ENCODE measurements at regions not wholly inside any gene's neighbourhood (a gene's known extent, or its start where the extent isn't known, plus 50 kb on each side); places are given as distances from the start of the nearest gene placed in this dataset.
"Not testable (repeated sequence)": the region's sequence is repeated elsewhere in the genome, so short reads cannot be mapped to it uniquely, and the experiment has no call there.

DNA sequence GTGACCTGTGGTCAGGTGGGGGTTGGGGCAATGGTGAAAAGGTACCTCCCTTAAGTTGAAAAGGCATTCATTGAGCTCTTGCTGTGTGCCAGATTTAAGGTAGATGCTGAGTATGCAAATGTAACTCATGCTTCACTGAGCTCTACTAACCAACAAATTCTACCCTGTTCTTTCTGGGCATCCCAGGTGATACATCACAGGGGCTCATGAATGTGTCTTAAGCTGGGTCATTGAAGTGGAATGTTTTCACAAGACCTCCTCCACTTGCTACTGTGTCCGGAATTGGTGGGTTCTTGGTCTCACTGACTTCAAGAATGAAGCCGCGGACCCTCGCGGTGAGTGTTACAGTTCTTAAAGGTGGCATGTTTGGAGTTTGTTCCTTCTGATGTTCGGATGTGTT lies 362.8 kb upstream of the ZNF462 start:
- TF ChIP-seq, protein P1, sequence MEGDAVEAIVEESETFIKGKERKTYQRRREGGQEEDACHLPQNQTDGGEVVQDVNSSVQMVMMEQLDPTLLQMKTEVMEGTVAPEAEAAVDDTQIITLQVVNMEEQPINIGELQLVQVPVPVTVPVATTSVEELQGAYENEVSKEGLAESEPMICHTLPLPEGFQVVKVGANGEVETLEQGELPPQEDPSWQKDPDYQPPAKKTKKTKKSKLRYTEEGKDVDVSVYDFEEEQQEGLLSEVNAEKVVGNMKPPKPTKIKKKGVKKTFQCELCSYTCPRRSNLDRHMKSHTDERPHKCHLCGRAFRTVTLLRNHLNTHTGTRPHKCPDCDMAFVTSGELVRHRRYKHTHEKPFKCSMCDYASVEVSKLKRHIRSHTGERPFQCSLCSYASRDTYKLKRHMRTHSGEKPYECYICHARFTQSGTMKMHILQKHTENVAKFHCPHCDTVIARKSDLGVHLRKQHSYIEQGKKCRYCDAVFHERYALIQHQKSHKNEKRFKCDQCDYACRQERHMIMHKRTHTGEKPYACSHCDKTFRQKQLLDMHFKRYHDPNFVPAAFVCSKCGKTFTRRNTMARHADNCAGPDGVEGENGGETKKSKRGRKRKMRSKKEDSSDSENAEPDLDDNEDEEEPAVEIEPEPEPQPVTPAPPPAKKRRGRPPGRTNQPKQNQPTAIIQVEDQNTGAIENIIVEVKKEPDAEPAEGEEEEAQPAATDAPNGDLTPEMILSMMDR (IDR thresholded peaks at IDR 0.05), result no peak
- TF ChIP-seq POLR2A (IDR thresholded peaks at IDR 0.05), result no peak
- Histone ChIP-seq H3K4me3 (no peak overlapping the region), H3K27me3 (no peaks in the 10 kb centered on the region), H3K4me1 (no peaks in the 10 kb centered on the region), H3K36me3 (no peaks in the 10 kb centered on the region), H3K27ac (no peak overlapping the region), H3K9me3 (no peaks in the 10 kb centered on the region)
- intact Hi-C loops (cut with DNase I), result no loop called here
- DNase-seq (no peak), ATAC-seq (no peak)
- WGBS, 4 donors, result 97 to 100% (median 98%) methylated on average over 6 of the region's 6 CpGs

DNA sequence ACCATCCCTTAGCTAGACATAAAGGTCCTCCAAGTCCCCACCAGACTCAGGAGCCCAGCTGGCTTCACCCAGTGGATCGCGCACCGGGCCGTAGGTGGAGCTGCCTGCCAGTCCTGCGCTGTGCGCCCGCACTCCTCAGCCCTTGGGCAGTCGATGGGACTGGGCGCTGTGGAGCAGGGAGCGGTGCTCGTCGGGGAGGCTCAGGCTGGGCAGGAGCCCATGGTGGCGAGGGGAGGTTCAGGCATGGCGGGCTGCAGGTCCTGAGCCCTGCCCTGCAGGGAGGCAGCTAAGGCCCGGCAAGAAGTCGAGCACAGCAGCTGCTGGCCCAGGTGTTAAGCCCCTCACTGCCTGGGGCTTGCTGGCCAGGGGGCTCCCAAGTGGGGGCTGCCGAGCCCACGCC lies 361.8 kb upstream of the ZNF462 start:
- H3K27ac ChIP-seq; H3K36me3 ChIP-seq; H3K4me1 ChIP-seq; H3K27me3 ChIP-seq; intact Hi-C loops (cut with DNase I); H3K9me3 ChIP-seq; H3K4me3 ChIP-seq; DNase-seq; ATAC-seq: not testable (repeated sequence)
- 94 to 98% (median 97%) methylated on average over 14 to 18 of the region's 18 CpGs for WGBS, 4 donors

DNA sequence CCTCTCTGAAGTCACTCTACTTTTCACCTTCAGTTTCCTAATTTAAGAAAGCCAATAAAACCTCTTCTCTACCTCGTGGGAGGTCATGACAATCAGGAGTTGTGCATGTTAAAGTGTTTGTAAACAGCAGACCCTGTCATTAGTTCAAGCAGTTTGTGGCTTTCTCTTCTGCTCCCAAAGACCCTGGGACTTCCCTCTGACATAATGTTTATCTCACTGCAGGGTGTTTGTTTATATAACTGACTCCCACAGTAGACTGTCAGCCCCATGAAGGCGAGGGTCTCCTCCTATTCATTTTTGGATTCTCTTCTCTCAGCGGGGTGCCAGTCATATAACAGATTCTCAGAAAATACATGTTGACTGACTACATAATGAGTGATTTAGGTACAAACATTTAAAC lies 360.0 kb upstream of the ZNF462 start:
- ATAC-seq, result no peak
- no peaks in the 10 kb centered on the region for H3K36me3 ChIP-seq
- no peak overlapping the region for H3K27ac ChIP-seq
- no peak for DNase-seq
- no peaks in the 10 kb centered on the region for H3K27me3 ChIP-seq
- 67 to 72% (median 67%) methylated on average over 3 of the region's 3 CpGs for WGBS, 4 donors
- H3K9me3 ChIP-seq, result no peaks in the 10 kb centered on the region
- H3K4me1 ChIP-seq, result peaks cover 0 to 4% (median 0%) of the 10 kb centered on the region in 12 donors
- H3K4me3 ChIP-seq, result no peak overlapping the region
- intact Hi-C loops (cut with DNase I), result no loop called here
- TF ChIP-seq POLR2A (IDR thresholded peaks at IDR 0.05), result no peak
- TF ChIP-seq, protein P1 (IDR thresholded peaks at IDR 0.05), result no peak

GRCh38 chr9:106503759-106504158 lies 359.2 kb upstream of the ZNF462 start:
- H3K27me3 ChIP-seq, result no peaks in the 10 kb centered on the region
- H3K9me3 ChIP-seq, result no peaks in the 10 kb centered on the region
- no peaks in the 10 kb centered on the region for H3K36me3 ChIP-seq
- intact Hi-C loops (cut with DNase I), result no loop called here
- WGBS, 4 donors, result 92 to 96% (median 93%) methylated on average over 5 of the region's 5 CpGs
- H3K4me3 ChIP-seq, result no peak overlapping the region
- TF ChIP-seq, protein P1 (IDR thresholded peaks at IDR 0.05), result no peak
- no peak for TF ChIP-seq POLR2A (IDR thresholded peaks at IDR 0.05)
- H3K27ac ChIP-seq, result no peak overlapping the region
- H3K4me1 ChIP-seq, result peaks cover 0 to 4% (median 0%) of the 10 kb centered on the region in 12 donors
- DNase-seq, result no peak
- no peak for ATAC-seq

GRCh38 chr9:106526716-106527204 lies 336.2 kb upstream of the ZNF462 start:
- DNase-seq, result no peak
- Histone ChIP-seq H3K27me3 (no peaks in the 10 kb centered on the region), H3K9me3 (peaks cover 0 to 5% (median 0%) of the 10 kb centered on the region in 12 donors), H3K4me3 (no peak overlapping the region), H3K4me1 (peaks cover 0 to 6% (median 0%) of the 10 kb centered on the region in 12 donors), H3K27ac (no peak overlapping the region), H3K36me3 (no peaks in the 10 kb centered on the region)
- ATAC-seq, result no peak
- no peak for TF ChIP-seq POLR2A (IDR thresholded peaks at IDR 0.05)
- TF ChIP-seq, protein P1 (IDR thresholded peaks at IDR 0.05), result no peak
- intact Hi-C loops (cut with DNase I), result loop anchor here in 1 of 10 donors (10.0 kb wide), 1 partner anchor 62 kb away; no protein-coding TSS in a partner anchor
- WGBS, 4 donors, result 74 to 82% (median 77%) methylated on average over 2 of the region's 2 CpGs

All from heart left ventricle (tissue), 16 donors.